Jurkat, Clone E6-1 (cell line): ENCODE measurements at regions not wholly inside any gene's neighbourhood (a gene's known extent, or its start where the extent isn't known, plus 50 kb on each side); places are given as distances from the start of the nearest gene placed in this dataset.
"Not testable (repeated sequence)": the region's sequence is repeated elsewhere in the genome, so short reads cannot be mapped to it uniquely, and the experiment has no call there.

Source experiments
- DNase-seq: peaks from one replicate; pipeline ENCODE4 v3.0.0-alpha.2; 2011; ENCODE audit warnings: low read depth, low spot score
- H3K4me3 ChIP-seq: 2 replicates; pipeline ENCODE4 v1.5.1; 2011; ENCODE audit warnings: mild to moderate bottlenecking, low read length, control low read depth, moderate library complexity

GRCh38 chr17:70906808-70907207, 737.5 kb downstream of the KCNJ2 start:
- no peak overlapping the region for H3K4me3 ChIP-seq
- DNase-seq: no peak

- no peak overlapping the region for H3K4me3 ChIP-seq
- no peak for DNase-seq
These were observed 743.6 kb downstream of the KCNJ2 start for GRCh38 chr17:70912716-70913485.

- H3K4me3 ChIP-seq: no peak overlapping the region
- DNase-seq: no peak
These were observed 747.1 kb downstream of the KCNJ2 start for GRCh38 chr17:70916469-70916868.

GRCh38 chr17:70919241-70919640, 749.9 kb downstream of the KCNJ2 start:
- DNase-seq: no peak
- H3K4me3 ChIP-seq: no peak overlapping the region

- no peak for DNase-seq
These were observed 751.1 kb downstream of the KCNJ2 start for GRCh38 chr17:70920416-70920815.

GRCh38 chr17:70922268-70922667, 752.9 kb downstream of the KCNJ2 start:
- no peak overlapping the region for H3K4me3 ChIP-seq
- no peak for DNase-seq

More at GRCh38 chr17:70920416-70920815, 751.1 kb downstream of the KCNJ2 start:
- no peak overlapping the region for H3K4me3 ChIP-seq

- DNase-seq: no peak
- no peak overlapping the region for H3K4me3 ChIP-seq
These were observed 755.4 kb downstream of the KCNJ2 start for GRCh38 chr17:70924776-70925175.

GRCh38 chr17:70929226-70929625, 759.9 kb downstream of the KCNJ2 start:
- no peak for DNase-seq
- no peak overlapping the region for H3K4me3 ChIP-seq

GRCh38 chr17:70934231-70934630, 764.9 kb downstream of the KCNJ2 start:
- no peak overlapping the region for H3K4me3 ChIP-seq
- no peak for DNase-seq

GRCh38 chr17:70934835-70935234, 765.5 kb downstream of the KCNJ2 start:
- DNase-seq: no peak
- H3K4me3 ChIP-seq: no peak overlapping the region

GRCh38 chr17:70936724-70937123, 767.4 kb downstream of the KCNJ2 start:
- no peak for DNase-seq
- no peak overlapping the region for H3K4me3 ChIP-seq

- DNase-seq: no peak
- H3K4me3 ChIP-seq: no peak overlapping the region
These were observed 769.0 kb downstream of the KCNJ2 start for GRCh38 chr17:70938336-70938735.

GRCh38 chr17:70945386-70945785, 776.1 kb downstream of the KCNJ2 start:
- no peak overlapping the region for H3K4me3 ChIP-seq
- DNase-seq: no peak

GRCh38 chr17:70947215-70947614, 777.9 kb downstream of the KCNJ2 start:
- no peak for DNase-seq
- no peak overlapping the region for H3K4me3 ChIP-seq

- no peak for DNase-seq
- no peak overlapping the region for H3K4me3 ChIP-seq
These were observed 778.6 kb downstream of the KCNJ2 start for GRCh38 chr17:70947636-70948565.

- H3K4me3 ChIP-seq, DNase-seq: not testable (repeated sequence)
These were observed 783.8 kb downstream of the KCNJ2 start for GRCh38 chr17:70953140-70953539.

GRCh38 chr17:70955441-70955840, 786.1 kb downstream of the KCNJ2 start:
- no peak overlapping the region for H3K4me3 ChIP-seq

GRCh38 chr17:70956726-70957125, 787.4 kb downstream of the KCNJ2 start:
- no peak for DNase-seq
- H3K4me3 ChIP-seq: no peak overlapping the region

More at GRCh38 chr17:70955441-70955840, 786.1 kb downstream of the KCNJ2 start:
- no peak for DNase-seq

GRCh38 chr17:70961341-70961740, 792.0 kb downstream of the KCNJ2 start:
- DNase-seq: no peak
- no peak overlapping the region for H3K4me3 ChIP-seq

- no peak overlapping the region for H3K4me3 ChIP-seq
- DNase-seq: no peak
These were observed 799.0 kb downstream of the KCNJ2 start for GRCh38 chr17:70968302-70968701.
